ENCODE measurements at regions not wholly inside any gene's neighbourhood (a gene's known extent, or its start where the extent isn't known, plus 50 kb on each side); places are given as distances from the start of the nearest gene placed in this dataset.

GRCh38 chr1:95388031-95388430 lies 154.0 kb downstream of the RWDD3 start:
- TF ChIP-seq CTCF (IDR thresholded peaks at IDR 0.05; ENCODE audit: low read depth, low read length), result no peak
- no peak for TF ChIP-seq EZH2phosphoT487 (IDR thresholded peaks at IDR 0.05; ENCODE audit: low read depth)
